Right ventricle myocardium superior (tissue), 1 donor: ENCODE measurements at regions not wholly inside any gene's neighbourhood (a gene's known extent, or its start where the extent isn't known, plus 50 kb on each side); places are given as distances from the start of the nearest gene placed in this dataset.

Experiments
- ATAC-seq: fragments of 200-7000 bp; cut with Tn5 transposase; one replicate; pipeline ENCODE4 v1.9.1; 2020; ENCODE audit warnings: mild to moderate bottlenecking; ENCODE audit not compliant: poor library complexity
- DNase-seq: peaks from one replicate; pipeline ENCODE4 v3.0.0-alpha.2; 2020
- intact Hi-C: fragments of 100-400 bp; cut with DNase I; formaldehyde crosslinking; loops from one replicate; pipeline ENCODE4 v1.11.2; 2022
- donor health status: DM: no; HTN: yes; CAD: no; lungs with severe emphysema.

DNA sequence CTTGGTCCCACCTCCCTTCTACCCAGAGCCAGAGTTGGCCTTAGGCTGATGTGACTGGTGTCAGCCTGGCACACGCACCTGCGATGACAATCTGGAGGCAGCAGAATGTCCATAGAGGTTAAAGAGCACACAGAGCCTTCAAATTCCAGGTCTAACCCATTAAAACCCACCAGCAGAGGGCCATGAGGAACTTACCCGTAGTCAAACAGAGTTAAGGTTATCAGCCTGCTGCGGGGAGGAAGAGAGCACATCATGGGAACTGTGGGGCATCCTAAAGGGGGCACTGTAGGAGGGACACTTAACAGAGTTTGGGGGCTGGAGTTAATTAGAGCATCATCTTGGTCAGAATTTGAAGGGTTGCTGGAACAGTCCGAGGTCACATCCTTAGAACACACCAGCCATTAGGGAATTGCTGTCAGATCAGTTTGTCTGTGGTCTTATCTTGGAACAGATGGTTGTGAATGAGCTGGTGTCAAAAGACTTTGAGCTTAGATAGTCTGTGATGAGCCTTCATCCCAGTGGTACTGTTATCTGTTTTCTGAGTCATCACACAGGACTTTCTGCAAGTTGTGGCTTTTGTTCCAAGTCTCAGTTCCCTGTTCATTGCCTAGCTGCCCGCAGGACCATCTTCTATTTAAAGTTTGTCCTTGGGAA, 248.6 kb downstream of the LOXHD1 start:
- no peak for DNase-seq
- intact Hi-C loops, result no loop called here
- no peak for ATAC-seq

DNA sequence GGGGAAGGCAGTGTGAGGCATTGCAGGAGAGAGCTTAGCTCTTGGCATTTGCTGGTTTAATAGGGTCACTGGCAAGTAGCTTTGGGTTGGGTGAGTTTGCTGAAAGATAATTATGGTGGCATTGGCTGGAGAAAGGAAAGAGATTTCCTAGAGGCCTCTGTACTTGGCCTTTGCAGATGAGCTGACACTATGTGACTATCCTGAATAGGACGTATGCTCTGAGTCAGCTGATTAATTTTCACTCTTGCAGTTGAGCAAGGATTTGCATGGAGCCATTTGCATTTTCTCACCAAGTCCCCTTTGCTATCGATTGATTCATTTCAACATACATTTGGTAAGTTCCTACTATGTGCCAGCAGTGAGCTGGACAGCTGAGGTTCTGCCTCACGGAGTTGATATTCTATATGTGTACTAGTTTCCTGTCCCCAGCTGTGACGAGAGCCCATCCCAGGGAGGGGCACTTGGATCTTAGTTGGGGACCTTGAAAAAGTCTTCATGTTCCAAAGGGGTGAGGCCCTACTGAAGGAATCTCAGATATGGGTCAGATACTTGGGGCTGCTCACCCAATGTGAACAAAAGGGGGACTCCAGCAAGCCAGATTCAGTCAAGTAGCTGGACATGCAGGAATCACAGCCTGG, 245.7 kb downstream of the LOXHD1 start:
- intact Hi-C loops, result loop anchor here (5.0 kb wide), 1 partner anchor 74 kb away; no protein-coding TSS in a partner anchor
- ATAC-seq (no peak), DNase-seq (no peak)

DNA sequence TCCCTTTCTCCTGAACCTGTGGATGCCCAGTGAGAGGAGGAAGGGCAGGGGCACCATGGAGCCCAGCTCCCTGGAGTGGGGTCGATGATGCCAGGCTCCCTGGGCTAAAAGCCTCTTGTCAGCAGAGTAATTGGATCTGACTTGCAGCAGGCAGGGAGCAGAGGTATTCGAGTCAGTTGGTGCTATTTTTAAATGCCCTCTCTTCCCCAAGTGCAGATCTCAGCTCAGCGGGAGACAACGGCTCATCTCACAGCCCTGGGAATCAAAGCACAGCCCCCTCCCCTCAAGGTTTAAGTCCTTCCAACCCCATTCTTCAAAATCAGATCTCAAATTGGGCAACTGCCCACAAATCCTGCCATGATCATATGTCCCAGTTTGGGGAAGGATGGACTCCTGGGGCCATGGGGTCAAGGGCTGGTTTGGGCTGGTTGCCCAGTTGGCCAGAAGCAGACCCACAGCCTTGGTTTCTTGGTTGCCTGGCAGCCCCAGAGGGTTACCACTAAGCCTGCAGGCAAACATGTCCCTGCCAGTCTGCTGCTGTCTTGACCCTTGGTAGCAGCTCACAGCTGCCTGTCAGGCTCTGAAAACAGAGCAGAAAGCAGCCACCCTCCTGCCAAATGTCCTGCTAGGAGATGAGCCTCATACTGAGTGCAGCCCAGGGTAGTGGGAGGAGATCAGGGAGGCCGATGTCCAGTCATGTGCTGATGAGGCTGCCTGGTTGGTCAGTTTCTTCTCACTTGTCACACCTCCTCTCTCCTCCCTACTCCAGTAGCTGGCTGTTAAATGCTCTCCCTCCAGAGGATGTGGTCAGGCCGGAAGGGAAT, 244.9 kb downstream of the LOXHD1 start:
- intact Hi-C loops, result loop anchor here (5.0 kb wide), 1 partner anchor 75 kb away; no protein-coding TSS in a partner anchor
- DNase-seq, result peak; percentile 59
- ATAC-seq, result peak; percentile 81

DNA sequence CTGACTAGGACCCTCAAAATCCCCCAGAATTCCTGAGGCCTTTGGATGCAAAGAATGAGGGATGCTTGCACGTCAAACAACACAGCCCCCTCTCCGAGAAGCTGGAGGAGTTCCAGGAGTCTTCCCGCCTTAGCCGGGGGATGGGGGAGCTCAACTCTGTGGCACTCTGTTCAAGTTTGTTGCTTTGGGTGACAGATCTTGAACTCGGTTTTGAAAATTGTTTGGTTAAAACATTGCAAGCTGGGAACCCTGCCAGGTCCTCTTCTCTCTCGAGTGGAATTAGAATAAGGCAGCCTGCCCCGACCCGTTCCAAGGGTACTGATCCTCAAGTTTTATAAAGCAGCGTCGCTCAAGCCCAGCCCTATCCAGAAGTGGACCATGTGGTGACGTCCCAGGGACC, 244.1 kb downstream of the LOXHD1 start:
- ATAC-seq (peak; percentile 42), DNase-seq (no peak)
- intact Hi-C loops, result loop anchor here (5.0 kb wide), 1 partner anchor 76 kb away; no protein-coding TSS in a partner anchor

DNA sequence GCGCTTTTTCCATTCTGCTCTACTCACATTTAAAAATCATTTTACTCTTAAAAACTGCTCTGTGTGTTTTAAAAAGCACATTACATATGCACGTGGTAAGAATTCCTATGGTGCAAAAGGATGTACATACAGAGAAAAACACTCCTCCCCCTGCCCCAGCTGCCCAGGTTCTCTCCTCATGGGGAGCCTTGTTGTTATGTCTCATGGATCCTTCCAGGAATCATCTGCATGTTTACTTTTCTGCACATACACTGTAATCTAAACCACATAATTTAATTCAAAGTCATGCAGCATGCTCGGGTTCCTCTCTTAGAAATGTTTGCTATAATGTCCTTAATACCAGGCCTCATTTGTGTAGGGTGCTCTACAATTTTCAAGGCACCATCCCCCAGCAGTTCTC, 243.3 kb downstream of the LOXHD1 start:
- intact Hi-C loops, result loop anchor here (5.0 kb wide), 1 partner anchor 76 kb away; no protein-coding TSS in a partner anchor
- no peak for ATAC-seq
- DNase-seq, result no peak

DNA sequence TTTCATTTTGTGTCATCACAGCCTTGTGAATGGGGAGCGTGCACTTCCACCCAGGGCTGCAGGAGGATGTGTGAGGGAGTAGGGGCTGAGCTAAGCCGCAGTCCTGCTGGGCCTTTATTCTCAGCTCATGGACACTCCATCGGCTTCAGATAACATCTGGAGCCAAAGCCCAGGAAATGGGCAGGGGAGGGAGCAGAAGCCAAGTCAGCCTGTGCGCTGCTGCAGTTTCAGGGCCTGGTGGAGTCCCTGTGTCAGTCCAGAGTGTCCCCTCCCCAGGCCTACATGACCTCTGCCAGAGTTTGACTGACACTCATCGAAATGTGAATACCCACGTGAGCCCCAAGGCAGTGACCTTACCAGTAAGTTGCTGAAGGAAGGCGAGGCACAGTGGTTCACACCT, 242.2 kb downstream of the LOXHD1 start:
- ATAC-seq (no peak), DNase-seq (no peak)
- intact Hi-C loops, result loop anchor here (5.0 kb wide), 1 partner anchor 78 kb away; no protein-coding TSS in a partner anchor

DNA sequence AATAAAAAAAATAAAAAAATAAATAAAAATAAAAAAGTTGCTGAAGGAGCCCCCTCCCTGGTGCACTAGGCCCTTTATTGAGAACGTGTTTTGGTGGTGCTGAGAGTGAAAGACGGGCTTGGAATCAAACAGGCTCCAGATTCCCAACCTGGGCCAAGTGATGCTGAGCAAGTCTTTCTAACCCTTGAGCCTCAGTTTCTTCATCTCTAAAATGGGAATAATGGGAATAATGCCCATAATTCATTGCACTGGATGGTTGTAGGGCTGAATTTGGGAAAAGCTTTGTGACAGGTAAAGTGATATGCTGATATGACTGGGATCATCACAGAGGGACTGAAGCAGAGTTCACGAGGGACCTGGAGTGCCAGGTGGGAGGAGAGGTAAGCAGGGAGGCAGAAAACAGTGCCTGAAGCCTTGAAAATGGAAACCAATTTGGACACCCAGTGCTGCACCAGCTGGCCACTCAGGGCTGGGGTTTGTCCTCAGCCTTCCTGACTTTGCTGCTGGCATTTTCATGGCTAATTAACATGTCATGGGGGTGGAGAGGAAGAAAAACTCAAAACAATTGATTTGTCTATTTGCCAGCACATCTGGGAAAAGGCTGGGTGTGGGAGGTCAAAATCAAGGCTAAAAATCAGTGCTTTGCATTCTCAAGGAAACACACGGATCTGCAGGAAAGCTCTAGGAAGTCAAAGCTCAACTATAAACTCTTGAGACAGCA, 241.3 kb downstream of the LOXHD1 start:
- ATAC-seq (no peak), DNase-seq (no peak)
- intact Hi-C loops, result no loop called here

DNA sequence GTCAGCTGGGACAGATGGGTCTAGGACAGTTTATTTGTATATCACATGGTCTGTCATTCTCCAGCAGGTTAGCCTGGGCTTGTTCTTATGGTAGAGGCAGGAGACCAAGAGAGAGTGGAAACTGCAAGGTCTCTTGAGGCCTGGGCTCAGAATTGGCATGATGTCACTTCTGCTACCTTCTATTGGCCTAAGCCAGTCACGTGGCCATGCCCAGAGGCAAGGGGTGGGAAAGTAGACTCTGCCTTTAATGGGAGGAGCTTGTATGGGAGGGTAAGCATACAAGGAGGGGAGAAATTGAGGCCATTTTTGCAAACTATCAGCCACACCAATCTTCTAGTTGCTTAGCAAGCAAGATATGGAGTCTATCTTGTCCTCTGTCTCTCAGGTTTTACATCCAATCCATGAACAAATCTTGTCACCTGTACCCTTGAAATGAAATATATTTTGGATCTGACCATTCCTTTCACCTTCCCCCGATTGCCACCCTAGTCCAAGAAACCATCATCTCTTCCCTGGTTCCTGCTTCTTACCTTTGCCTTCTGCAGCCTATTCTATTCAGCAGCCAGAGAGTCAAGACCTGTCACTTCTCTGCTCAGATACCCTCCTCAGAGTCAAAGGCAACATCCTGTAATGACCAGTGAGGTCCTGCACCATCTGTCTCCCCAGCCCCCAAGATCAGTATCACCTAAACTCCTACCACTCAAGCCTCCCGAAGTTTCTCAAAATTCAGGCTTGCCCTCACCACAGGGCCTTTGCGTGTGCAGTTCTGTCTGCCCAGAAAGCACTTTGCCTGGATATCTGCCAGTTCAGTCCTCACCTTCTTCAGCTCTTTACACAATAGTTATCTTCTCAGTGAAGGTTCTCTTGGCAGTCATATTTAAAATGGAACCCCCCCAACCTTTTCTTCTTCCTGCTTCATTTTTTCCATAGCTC, 240.0 kb downstream of the LOXHD1 start:
- no peak for DNase-seq
- intact Hi-C loops, result no loop called here
- ATAC-seq, result no peak

DNA sequence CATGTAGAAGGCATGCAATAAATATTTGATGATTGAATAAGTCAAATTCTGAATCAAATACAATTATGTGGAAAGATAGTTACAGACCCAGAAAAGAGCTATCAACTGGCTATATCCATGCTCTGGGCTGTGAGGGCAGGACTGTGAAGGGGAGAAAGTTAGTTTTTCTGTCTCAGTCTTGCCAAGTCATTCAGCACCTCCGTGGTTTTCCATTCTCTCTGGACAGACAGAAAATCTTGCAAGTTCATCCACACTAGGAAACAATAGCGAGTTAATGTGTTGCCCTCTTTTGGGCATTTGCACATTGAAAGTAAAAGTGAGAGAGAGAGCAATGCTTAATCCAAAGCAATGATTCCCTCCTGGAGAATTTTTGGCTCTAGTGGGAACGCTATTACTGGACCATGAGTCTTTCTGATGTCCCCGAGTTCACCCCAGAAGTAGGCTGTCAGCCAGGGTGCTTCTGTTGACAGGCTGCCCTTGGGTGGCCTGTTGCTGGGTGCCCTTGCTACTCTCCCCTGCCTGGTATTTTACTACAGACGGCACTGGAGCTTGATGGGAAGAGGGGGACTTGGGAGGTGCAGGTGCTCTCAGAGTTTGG, 238.3 kb downstream of the LOXHD1 start:
- ATAC-seq, result peak; percentile 95
- intact Hi-C loops, result no loop called here
- DNase-seq, result peak; percentile 71

DNA sequence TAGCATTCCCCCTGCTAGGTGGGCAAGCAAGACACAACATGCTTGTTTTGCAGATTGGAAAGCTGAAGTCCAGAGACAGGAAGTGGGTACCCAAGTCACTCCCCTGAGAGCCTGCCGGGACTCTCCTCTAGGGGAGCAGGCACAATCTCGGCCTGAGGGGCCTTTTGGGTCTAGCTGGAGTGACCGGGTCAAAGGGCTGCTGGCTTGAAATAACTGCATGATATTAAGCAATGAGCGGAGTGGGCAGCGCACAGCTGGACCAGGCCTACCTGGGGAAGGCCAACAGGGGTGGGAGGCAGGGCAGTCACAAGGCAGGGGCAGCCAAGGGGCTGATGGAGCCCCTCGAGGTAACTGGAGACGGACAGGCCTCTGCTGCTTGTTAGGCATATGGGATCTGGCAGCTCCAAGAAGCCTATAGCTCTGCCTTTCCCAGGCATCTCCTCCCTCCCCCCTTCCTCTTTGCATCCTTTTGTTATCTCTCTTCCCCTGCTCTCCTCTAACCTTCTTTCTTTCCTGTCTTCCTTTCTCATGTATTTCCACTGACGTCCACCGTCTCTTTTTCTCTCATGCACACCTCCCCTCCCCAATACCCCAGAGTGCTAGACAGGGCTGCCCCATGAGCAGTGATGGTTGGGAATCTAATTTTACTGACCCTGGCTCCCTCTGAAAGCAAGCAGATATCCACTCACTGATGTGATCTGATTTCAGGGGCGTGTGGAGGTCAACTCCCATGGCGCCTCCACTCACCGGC, 237.5 kb downstream of the LOXHD1 start:
- ATAC-seq (no peak), DNase-seq (no peak)
- intact Hi-C loops, result no loop called here

DNA sequence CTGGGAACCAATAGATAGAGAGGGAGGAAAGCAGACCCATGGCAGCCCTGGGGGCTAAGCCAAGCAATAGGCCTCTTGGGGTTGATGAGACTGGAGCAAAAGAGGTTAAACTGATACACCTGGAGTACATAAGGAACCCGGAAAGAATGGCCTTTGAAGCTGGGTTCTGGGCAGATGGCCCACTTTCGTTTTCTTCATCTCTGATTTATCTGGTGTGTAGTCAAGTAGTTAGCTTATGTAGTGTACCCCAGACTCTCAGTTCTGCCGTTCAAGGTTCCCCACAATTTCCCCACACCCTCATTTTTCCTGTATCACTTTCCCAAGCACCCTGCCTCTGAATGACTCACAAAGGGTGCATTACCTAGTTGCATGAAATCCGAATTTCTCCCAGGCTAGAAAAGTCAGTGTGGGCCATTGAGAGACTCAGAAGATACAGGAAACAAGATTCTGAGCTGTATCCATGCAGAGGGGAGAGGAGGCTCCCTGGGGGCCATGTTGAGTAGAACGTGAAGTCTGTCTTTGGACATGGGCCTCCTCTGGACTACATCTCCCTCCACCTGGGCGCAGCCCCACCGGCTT, 235.0 kb downstream of the LOXHD1 start:
- intact Hi-C loops, result no loop called here
- DNase-seq (no peak), ATAC-seq (no peak)

DNA sequence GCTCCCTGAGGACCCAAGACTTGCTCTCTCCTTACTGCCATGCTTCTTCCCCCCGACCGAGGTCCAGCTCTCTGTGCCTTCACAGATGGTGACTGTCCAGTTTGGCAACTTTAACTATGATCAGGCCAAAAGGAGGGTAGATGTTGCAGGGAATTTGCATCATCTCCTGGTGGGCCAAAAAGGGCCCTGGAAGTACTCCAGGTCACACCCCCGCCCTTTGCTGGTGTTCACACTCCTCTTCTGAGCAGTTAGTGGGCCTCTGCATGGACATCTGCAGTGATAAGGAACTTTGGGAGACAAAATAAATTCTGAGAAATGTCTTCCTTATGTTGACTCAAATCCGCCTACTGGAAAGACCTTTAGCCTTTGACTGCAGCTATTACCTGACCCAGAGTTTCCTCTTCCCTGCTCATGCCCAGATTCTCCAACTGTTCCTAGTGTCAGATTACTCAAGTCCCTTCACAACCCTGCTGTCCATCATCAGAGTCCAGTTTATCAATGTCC, 234.4 kb downstream of the LOXHD1 start:
- ATAC-seq, result no peak
- DNase-seq, result no peak
- intact Hi-C loops, result no loop called here

DNA sequence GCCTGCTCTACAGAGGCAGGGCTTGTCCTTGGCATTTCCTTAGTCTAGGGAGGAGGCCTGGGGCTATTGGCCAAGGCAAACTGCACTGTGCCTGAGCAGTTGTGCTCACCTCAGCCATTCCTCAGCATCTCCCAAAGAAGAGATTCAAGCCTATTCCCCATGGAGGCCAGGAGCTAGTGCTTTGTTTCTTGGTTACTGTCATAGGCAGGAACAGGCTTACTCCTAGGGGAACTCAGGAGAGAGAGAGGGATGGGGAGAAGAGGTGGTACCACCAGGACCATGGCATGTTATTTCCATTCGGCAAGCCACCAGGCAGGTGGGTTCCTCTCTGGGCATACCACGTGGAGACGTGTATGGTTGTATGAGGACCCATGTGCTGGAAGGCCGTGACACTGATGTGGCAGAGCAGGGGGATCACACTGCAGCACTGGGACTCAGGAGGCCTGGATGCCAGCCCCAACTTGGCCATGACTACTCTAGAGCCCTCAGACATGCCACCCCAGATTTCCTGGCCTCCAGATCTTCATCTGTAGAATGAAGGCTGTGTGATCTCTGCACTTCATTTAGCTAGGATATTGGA, 233.7 kb downstream of the LOXHD1 start:
- ATAC-seq, result no peak
- intact Hi-C loops, result no loop called here
- no peak for DNase-seq

DNA sequence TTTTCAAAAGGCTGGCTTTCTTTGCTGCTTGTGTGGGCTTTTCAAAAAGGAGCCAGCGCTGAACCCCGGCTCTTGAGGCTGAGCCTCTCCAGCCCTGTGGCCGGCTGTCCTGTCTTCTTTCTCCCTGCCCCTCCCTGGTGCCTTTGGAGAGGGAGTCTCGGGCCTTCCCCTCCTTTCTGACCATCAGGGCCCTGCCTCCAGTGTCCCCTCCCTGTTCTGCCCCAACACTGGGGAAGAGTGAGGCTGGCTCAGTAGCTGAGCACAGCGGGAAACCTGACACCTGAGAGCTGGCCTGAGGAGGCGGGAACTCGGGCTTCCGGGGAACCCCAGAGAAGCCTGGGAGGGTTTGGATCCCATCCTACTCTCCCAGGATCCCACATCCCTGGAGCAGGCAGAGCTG, 232.1 kb downstream of the LOXHD1 start:
- no peak for ATAC-seq
- intact Hi-C loops, result no loop called here
- DNase-seq, result no peak

DNA sequence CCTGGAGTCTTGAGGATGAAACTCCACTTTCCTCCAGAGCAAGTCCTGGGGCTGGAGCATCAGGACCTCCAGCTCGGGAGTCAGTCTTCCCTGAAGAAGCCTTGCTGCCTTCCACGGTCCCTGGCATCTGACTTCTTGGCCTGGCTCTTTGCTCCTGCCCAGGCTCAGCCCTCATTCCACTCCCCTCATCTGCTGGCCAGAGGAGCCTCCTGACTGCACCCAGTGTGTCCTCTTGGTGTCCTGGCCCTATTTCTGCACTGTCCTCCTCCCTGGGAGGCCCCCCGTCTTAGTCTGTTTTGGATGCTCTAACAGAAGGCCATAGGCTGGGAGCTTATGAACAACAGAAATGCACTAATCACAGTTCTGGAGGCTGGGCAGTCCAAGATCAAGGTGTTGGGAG, 231.5 kb downstream of the LOXHD1 start:
- DNase-seq (no peak), ATAC-seq (no peak)
- intact Hi-C loops, result no loop called here

DNA sequence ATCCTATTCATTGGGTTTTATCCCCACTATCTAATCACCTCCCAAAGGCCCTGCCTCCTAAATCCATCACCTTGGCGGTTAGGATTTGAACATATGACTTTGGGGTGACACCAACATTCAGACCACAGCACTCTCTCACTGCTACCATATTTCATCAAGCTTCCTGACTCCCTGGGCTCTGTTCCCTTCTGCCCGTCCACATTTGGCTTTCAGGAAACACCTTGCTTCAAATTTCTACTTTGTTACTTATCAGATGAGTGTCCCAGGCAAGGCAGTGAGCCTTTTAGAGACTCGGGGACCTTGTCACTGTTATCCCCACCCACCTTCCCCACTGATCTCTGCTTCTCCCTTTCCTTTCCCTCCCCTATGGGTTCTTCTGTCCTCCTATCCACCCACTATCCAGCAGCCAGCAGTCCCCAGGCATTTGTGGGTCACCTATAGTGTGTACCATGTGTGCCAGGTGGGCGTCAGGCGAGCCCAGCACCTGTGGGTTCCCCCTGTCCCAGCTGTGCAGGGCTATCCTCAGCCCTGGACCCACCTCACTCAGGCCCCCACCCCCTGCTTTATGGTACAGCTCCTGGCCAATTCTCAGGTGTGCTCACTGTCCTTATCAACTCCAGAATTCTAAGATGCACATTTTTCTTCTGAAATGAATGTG, 230.9 kb downstream of the LOXHD1 start:
- intact Hi-C loops, result no loop called here
- ATAC-seq (no peak), DNase-seq (no peak)
